ENCODE measurements at regions not wholly inside any gene's neighbourhood (a gene's known extent, or its start where the extent isn't known, plus 50 kb on each side); places are given as distances from the start of the nearest gene placed in this dataset.

- TF ChIP-seq RELA (CRISPR knock-in tag; IDR thresholded peaks at IDR 0.05; ENCODE audit: borderline replicate concordance) (no peak), FOXK1 (CRISPR knock-in tag; IDR thresholded peaks at IDR 0.05) (no peak)
Measured at GRCh38 chr18:64201781-64202180, 52.9 kb upstream of the LINC00305 start (continued).

- TF ChIP-seq ZNF416 (CRISPR knock-in tag; IDR thresholded peaks at IDR 0.05) = no peak
- no peak for TF ChIP-seq MXD4 (CRISPR knock-in tag; IDR thresholded peaks at IDR 0.05; ENCODE audit: borderline replicate concordance)
- TF ChIP-seq, protein P1, sequence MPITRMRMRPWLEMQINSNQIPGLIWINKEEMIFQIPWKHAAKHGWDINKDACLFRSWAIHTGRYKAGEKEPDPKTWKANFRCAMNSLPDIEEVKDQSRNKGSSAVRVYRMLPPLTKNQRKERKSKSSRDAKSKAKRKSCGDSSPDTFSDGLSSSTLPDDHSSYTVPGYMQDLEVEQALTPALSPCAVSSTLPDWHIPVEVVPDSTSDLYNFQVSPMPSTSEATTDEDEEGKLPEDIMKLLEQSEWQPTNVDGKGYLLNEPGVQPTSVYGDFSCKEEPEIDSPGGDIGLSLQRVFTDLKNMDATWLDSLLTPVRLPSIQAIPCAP (CRISPR knock-in tag; IDR thresholded peaks at IDR 0.05) = no peak
- TF ChIP-seq ZNF263 (CRISPR knock-in tag; IDR thresholded peaks at IDR 0.05; ENCODE audit: low read depth) = no peak
- no peak for TF ChIP-seq CREB1 (CRISPR knock-in tag; IDR thresholded peaks at IDR 0.05)
- TF ChIP-seq ATF6 (CRISPR knock-in tag; IDR thresholded peaks at IDR 0.05) = no peak
- no peak for TF ChIP-seq CDX4 (CRISPR knock-in tag; IDR thresholded peaks at IDR 0.05; ENCODE audit: borderline replicate concordance)
- no peak for TF ChIP-seq CBFB (CRISPR knock-in tag; IDR thresholded peaks at IDR 0.05; ENCODE audit: low read depth)
- TF ChIP-seq, protein P2, sequence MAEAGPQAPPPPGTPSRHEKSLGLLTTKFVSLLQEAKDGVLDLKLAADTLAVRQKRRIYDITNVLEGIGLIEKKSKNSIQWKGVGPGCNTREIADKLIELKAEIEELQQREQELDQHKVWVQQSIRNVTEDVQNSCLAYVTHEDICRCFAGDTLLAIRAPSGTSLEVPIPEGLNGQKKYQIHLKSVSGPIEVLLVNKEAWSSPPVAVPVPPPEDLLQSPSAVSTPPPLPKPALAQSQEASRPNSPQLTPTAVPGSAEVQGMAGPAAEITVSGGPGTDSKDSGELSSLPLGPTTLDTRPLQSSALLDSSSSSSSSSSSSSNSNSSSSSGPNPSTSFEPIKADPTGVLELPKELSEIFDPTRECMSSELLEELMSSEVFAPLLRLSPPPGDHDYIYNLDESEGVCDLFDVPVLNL (CRISPR knock-in tag; IDR thresholded peaks at IDR 0.05; ENCODE audit: borderline replicate concordance, low read depth) = no peak
- no peak for TF ChIP-seq ETV6 (CRISPR knock-in tag; IDR thresholded peaks at IDR 0.05)
- no peak for TF ChIP-seq SP1 (CRISPR knock-in tag; conservative IDR thresholded peaks at IDR 0.05)
- TF ChIP-seq ELF4 (CRISPR knock-in tag; IDR thresholded peaks at IDR 0.05; ENCODE audit: low read depth) = no peak
- TF ChIP-seq ZNF281 (CRISPR knock-in tag; IDR thresholded peaks at IDR 0.05) = no peak
- TF ChIP-seq ZNF138 (CRISPR knock-in tag; conservative IDR thresholded peaks at IDR 0.05) = no peak
- TF ChIP-seq, protein P3, sequence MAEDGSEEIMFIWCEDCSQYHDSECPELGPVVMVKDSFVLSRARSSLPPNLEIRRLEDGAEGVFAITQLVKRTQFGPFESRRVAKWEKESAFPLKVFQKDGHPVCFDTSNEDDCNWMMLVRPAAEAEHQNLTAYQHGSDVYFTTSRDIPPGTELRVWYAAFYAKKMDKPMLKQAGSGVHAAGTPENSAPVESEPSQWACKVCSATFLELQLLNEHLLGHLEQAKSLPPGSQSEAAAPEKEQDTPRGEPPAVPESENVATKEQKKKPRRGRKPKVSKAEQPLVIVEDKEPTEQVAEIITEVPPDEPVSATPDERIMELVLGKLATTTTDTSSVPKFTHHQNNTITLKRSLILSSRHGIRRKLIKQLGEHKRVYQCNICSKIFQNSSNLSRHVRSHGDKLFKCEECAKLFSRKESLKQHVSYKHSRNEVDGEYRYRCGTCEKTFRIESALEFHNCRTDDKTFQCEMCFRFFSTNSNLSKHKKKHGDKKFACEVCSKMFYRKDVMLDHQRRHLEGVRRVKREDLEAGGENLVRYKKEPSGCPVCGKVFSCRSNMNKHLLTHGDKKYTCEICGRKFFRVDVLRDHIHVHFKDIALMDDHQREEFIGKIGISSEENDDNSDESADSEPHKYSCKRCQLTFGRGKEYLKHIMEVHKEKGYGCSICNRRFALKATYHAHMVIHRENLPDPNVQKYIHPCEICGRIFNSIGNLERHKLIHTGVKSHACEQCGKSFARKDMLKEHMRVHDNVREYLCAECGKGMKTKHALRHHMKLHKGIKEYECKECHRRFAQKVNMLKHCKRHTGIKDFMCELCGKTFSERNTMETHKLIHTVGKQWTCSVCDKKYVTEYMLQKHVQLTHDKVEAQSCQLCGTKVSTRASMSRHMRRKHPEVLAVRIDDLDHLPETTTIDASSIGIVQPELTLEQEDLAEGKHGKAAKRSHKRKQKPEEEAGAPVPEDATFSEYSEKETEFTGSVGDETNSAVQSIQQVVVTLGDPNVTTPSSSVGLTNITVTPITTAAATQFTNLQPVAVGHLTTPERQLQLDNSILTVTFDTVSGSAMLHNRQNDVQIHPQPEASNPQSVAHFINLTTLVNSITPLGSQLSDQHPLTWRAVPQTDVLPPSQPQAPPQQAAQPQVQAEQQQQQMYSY (CRISPR knock-in tag; IDR thresholded peaks at IDR 0.05) = no peak
- TF ChIP-seq FOXP1 (CRISPR knock-in tag; IDR thresholded peaks at IDR 0.05; ENCODE audit: borderline replicate concordance) = no peak
- TF ChIP-seq SMAD3 (CRISPR knock-in tag; IDR thresholded peaks at IDR 0.05; ENCODE audit: borderline replicate concordance) = no peak
- no peak for TF ChIP-seq GABPB1 (CRISPR knock-in tag; IDR thresholded peaks at IDR 0.05)
- no peak for TF ChIP-seq AR (CRISPR knock-in tag; IDR thresholded peaks at IDR 0.05)
- no peak for TF ChIP-seq SMAD4 (CRISPR knock-in tag; IDR thresholded peaks at IDR 0.05)
- POLR2A ChIA-PET = no interaction called here
- Mint-ChIP-seq H3K9me3 (no peaks in the 10 kb centered on the region), H3K27me3 (ENCODE audit: low read depth) (no peaks in the 10 kb centered on the region), H3K4me1 (peaks cover 36% of the 10 kb centered on the region), H3K27ac (no peak overlapping the region), H3K4me3 (no peak overlapping the region), H3K36me3 (no peaks in the 10 kb centered on the region)
- no peak for ATAC-seq
- CTCF ChIA-PET = no interaction called here
- no peak for DNase-seq (ENCODE audit: low spot score)
Measured at GRCh38 chr18:64199581-64199980, 50.7 kb upstream of the LINC00305 start.
